CD1c-positive myeloid dendritic cell (primary cell): ENCODE measurements at regions not wholly inside any gene's neighbourhood (a gene's known extent, or its start where the extent isn't known, plus 50 kb on each side); places are given as distances from the start of the nearest gene placed in this dataset.
"Not testable (repeated sequence)": the region's sequence is repeated elsewhere in the genome, so short reads cannot be mapped to it uniquely, and the experiment has no call there.

ENCODE experiments used
- DNase-seq: peaks from one replicate; pipeline ENCODE4 v3.0.0-alpha.2; 2016; ENCODE audit errors: extremely low spot score

DNA sequence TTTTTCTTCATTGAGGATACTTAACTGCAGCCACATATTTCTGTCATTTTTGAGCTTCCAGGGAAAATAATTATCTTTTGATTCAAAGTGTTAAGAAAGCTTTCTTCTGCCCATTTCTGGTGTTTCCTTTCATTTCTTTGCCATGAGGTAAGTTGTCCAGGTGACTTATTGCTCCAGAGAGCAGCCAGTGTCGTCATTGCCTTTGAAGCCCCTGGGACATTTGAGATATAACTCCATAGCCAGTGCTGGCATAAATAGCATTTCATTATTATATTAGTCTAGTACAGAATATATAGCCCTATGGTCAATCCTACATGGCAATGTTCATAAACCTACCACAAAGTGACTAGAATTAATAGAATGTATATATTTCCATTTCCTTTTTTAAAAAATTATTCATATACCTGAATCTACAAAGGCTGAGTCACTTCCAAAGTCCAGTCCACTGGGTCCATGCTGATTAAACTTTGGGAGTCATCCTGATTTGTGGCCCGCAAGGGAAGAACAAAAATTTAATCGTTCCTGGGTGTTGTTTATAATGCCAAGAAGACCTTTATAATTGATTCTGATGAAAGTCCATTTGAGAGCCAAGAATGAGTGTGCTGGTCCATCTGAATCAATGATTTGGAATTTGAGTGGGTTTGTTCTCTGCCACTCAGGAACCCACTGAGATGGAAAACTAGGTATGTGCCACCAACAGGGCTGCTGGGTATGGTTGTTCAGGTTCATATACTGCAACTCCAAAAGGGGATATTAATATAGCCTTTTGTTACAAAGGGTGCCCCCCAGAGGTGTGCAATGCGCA, 221.8 kb upstream of the PLXNA2 start:
- no peak for DNase-seq

DNA sequence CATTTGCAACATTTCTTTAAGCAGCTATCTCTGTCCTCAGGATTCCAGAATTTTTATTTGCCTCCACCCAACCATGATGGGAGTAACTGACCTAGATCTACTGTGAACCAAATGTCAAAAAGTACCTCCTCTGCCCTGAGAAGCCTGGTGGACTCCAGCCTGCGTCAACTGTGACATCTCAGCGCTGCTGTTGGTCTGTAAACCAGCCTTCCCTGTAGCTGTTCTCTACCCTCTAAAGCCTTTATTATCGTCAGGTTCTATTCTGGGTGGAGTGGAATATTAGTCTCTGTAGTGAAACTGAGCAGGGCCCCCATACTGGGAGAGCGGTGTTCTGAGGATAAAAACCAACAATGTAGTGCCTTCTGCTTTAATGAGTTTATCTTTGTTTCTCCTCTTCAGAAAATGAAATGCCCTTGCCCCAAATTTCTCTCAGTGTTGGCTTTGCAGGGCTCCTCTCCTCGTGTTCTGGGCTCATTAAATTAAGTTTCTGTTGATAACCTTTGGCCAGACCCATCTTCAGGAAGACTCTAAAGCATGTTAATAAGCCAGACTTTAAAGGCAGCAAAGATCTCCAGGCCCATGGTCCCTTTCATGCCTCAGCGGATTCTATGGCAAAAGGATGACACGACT, 223.1 kb upstream of the PLXNA2 start:
- no peak for DNase-seq

DNA sequence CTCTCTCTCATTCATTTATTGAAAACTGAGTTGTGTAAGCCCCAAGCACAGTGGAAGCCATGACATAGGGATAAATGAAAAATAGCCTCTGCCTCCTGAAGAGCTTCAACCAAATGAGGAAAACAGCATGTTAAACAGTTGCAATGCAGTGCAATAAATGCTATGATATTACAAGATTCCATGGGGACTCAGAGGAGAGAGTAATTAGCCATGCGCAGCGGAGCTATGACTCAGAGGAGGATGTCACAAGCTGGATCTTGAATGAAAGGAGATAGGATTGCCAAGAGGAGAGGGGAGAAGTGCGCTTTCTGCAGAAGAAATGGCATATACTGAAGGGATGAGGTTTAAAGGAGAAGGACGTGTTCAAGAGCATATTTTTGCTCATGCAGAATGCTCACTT, 231.3 kb upstream of the PLXNA2 start:
- no peak for DNase-seq

DNA sequence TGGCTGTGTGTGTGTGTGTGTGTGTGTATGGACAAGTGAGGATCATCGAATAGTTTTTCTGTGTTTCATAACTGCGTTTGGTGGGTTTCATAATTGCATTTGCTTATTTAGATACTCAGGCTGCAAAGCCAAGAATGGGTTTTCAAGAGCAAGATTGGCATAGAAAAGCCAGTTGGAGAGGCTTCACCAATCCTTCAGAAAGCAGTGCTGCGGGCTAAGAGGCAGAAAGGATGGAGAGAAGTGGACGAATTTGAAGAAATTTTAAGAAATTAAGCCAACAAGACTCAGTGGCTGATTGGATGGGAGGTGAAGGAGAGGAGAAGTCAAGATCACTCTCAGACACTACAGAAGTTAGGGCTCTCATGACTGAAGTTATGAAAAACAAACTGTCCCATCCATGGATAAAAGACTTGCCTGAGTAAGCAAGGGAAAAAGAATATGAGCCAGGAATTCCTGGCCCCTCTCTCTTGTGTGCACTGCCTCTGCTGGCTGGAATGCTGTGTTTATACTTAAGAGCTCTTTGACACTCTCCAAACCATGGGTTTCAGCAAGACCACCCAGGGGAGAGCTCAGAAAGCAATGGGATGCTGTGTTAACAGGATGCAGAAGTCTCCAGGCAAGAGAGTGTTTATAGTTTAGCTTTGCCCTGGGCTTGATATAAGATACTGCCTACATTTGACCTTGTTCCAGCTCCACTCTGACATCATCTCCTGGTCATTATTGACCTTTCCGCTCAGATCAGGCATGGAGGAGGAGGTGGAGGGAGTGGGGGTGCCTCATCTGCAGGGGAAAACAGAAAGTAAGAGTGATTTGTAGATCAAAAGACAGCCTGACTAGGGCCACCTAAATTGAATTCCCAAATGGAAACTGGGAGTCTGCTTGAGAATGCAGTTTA, 232.0 kb upstream of the PLXNA2 start:
- DNase-seq, result no peak

DNA sequence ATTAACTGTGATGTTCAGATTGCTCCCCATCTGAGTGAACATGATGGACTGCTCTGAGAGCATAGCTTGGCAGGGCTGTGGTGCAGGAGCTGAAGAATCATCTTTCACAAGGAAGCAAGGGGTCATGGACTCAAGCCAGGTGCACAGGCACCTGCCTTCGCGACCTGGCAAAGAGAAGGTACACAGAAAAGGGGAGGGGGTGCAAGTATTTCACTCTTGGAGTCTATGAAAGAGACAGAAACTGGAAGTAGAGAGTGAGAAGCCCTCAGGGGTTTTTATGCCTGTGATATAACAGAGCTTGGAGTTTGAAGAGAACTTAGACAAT, 232.6 kb upstream of the PLXNA2 start:
- no peak for DNase-seq

DNA sequence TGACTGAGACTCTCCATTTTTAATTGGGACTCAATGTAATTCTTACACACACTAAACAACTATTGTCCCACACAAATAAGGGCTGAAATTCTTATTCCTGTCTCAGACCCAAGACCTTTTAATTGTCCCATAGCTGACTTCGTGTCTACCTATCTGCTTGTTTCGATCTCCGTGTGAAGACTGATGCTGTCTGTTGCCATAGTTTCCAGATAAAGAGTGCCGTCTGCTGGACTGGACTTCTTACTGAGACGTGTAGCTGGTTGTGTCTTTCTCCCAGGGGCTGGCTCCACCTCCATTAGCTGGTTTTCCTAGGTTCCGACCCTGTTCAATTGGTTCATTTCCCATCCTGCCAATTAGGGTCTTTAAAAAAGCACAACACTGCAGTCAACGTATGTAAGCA, 235.3 kb upstream of the PLXNA2 start:
- DNase-seq, result no peak

DNA sequence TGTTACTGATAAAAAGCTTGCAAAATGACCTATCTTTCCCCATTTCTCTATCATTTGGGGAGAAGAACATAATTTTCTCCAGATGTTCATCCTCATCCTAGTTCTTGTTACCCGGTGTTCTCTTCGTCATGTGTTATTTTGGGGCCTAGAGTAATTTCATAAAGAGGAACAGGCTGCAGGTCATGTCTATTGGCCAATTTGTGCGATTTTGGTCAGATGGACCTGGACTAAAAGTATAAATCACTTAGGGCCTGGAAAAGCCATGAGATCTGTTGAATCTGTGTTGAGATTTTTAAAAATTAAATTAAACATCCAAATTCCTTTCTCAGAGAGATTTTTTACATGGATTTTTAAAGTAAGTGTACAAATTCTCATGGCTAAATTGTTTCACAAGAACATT, 241.3 kb upstream of the PLXNA2 start:
- no peak for DNase-seq

DNA sequence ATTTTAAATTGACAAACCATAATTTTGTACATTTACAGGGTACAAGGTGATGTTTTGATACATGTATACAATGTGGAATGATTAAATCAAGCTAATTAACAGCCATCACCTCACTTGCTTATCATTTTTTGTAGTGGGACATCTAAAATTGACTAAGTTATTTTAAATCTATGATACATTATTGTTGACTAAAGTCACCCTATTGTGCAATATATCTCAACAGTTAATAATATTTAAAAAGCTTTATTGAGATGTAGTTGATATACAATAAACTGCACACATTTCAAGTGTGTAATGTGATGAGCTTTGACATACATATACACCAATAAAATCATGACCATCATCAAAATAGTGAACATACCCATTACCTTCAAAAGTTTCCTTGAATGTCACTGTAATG, 242.5 kb upstream of the PLXNA2 start:
- no peak for DNase-seq

DNA sequence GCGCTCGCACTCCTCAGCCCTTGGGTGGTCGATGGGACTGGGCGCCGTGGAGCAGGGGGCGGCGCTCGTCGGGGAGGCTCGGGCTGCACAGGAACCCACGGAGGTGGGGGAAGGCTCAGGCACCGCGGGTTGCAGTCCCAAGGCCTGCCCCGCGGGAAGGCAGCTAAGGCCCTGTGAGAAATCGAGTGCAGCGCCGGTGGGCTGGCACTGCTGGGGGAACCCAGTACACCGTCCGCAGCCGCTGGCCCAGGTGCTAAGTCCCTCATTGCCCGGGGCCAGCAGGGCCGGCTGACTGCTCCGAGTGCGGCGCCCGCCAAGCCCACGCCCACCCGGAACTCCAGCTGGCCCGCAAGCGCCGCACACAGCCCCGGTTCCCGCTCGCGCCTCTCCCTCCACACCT, 244.2 kb upstream of the PLXNA2 start:
- not testable (repeated sequence) for DNase-seq

DNA sequence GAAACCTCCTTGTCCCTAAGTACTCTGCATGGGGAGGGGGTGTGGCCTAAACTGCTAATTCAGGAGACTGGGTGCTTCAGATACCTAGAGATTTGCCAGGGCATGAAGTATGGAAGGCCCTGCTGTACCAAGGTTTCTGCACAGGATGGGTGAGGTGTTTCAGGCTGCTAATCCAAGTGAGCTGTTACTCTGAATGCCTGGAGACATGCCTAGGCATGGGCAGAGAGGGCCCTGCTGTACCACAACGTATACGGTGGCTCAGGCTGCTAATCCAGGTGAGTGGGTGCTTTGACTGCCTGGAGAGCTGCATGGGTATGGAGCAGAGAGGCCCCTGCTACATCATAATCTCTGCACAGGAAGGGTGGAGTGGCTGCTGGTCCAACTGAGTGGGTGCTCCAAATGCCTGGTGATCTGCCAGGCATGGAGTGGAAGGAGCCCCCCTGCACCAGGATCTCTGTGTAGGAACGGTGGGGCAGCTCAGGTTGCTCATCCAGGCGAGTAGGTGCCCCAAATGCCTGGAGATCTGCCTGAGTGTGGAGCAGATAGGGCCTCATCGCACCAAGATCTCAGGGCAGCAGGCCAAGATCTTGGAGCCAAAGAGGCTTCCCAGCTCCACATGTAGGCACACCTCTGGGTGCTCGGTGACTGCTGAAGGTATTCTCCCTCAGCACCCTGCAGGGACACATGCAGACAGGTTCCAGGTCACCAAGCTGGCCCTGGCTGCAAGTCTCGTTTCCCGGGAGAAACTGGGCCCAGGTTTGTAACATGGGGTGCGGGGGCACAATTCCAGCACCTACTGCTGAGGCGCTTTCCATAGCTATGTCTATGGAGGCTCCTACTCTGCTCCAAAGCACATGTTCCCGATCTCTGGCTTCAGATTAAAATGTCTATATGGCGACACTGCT, 252.5 kb upstream of the PLXNA2 start:
- DNase-seq, result no peak

DNA sequence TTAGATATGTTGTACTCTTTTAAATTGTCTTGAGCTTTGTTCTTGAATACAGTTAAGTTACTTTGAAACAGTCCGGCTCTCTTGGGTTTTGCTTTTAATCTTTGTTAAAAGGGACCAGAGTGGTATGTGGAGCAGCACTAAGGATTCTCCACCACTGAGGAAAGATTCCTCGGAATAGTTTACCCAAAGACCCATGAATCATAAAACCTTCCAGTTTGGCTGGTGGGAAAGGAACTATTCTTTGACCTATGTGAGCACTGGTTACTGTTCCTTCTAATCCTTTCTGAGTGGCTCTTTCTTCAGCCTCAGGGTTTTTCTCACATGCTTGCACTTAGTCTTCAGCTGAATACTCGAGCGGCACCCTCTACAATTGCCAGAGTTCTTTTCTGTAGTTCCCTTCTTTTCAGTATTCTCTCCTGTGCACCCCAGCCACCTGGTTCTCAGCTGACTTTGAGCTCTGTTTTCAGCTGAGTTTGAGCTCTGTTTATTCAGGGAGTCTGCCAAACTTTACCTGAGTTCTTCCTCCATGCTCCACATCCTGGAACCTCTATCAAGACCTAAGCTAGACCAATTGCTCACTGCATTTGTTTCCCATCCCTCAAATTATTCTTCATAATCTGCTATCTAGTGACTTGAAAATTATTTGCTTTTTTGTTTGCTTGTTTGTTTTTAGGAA, 253.8 kb upstream of the PLXNA2 start:
- DNase-seq, result no peak

DNA sequence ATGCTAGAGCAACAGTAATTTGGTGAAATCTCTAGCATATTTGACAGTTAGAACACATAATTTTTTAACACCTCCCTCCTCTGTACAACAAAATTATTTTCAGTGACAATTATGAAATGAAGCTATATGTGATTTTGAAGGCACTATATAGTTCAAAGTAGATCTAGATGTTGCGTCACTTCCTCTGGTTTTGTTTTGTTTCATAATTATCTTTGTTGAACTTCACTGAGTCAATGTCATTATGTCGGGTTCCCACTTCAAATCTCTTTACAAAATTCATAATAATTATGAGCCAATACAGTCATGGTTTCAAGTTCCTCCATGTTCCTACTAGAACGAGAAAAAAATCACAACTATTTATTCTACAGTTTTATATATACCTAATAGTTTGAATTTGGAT, 254.8 kb upstream of the PLXNA2 start:
- DNase-seq, result peak; percentile 53

DNA sequence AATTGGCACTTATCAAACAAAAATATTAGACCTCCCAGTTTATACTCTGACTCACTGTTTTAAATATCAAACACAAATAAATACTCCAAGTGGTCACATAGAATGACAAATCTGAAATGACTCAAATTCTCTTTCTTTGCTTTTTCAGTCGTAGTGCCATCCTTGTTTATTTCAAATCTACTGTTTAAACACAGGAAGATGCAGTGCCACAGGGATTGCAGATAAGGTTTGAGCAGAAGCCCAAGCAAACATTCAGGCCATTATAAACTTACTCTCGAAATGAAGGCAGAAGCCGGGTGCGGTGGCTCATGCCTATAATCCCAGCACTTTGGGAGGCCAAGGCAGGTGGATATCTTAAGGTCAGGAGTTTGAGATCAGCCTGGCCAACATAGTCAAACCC, 255.4 kb upstream of the PLXNA2 start:
- no peak for DNase-seq

DNA sequence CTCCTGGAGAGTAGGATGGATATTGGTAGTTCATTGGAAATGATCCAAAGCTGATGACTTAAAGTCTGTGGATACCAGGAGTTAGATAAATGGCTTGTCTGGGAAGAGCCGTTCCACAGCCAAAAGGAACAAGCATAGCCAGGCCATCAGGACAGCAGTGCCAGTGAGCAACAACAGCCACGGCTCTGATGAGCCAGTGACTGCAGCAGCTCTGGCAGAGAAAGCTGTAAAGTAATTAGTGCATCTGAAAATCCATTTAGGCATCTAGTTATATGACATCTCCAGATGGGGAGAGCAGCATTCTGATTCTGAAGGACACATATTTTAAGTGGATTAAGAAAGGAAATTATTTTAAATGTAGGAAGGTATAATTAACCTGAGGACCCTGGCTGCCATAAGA, 256.2 kb upstream of the PLXNA2 start:
- DNase-seq, result no peak

DNA sequence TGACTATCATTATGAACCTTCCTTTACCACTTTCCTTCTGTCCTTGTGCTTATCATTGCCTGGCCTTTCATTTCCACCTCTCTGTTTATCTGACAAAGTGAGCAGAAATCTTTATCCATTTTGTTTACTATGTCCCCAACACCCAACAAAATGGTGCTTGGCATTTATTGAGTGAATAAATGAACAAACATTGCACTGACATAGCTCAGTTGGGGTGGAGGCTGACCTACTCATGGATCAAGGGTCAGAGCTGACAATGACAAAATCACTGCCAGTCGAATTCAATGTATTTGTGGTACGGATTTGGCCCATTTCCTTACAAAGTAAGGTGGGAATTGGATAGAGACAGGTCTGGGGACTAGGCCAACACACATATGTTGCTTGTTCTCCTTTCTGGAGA, 257.4 kb upstream of the PLXNA2 start:
- no peak for DNase-seq

DNA sequence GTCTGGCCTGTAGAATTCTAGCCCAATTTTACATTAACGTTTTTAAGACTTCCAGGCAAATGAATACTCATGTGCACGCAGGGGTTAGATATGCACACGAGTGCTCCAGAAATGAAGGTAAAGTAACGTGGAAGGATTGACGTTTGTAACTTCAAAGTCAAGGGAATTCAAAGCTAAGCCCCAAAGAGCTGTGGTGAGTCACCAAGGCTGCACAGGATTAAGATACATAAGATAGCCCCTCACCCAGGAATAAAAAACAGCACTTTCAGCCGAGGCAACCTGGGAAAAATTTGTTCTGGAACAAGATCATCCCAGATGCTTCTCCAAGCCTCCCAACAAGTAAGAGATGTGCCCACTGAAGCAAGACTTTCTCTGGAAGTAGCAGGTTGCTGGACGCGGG, 259.6 kb upstream of the PLXNA2 start:
- DNase-seq, result no peak

DNA sequence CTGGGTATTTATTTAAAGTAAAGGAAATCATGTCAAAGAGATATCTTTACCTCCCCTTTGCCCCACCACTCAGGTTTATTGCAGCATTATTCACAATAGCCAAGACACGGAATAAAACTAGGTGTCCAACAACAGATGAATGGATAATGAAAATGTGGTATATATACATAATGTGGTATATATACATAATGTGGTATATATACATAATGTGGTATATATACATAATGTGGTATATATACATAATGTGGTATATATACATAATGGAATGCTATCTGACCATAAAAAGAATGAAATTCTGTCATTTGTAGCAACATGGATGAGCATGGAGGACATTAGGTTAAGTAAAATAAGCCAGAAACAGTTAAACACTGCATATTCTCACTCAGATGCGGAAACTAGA, 262.6 kb upstream of the PLXNA2 start:
- no peak for DNase-seq

DNA sequence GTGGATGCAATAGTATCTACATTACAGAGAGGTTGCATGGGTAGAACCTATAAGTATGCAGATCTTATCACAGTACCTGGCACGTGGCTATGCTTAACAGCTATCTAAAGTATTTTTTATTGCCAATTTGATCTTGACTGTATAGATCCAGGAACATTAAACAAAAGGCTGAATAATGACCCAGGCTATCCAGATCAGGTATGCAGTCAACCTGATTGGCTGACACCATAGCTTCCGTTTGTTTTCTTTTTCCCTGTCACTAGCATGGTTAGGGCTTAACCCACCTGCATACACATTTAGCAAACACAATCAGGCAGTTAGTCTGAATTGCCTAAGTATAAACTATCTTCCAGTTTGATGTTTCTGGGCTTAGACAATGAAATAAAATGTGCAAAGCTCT, 264.9 kb upstream of the PLXNA2 start:
- DNase-seq, result no peak

DNA sequence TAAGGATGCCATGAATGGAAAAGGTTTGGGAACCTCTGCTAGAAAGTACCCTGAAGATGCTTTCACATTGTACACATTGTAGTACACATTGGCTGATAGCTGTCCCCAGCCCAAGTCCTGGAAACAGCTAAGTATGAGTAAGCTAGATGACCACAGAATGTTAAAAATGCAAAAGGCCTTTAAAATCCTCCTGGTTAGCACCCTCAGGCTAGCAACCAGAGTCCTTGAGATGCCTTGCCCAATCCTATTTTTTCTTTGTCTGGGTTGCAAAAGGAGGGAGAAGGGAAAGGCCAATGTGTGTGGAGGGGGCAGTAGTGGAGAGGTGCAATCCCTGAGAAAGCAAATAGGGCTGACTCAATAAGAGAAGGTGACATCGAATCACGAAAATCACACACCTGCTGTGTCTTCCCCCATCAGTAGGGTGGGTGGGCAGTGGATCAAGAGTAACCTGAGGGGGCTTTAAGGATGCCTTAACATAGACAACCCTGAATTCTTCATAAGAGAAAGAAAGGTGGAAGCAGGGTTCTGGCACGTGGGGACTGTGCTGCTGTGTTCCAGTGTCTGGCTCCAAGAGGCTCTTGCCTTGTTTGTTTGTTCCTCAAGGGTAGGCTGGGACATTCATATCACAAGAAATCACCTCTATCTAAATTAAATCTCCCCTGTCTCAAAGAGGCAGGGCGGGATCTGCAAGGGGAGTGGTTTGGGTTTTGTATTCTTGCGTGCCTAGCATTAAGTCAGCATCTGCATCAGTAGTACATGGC, 266.2 kb upstream of the PLXNA2 start:
- DNase-seq, result no peak

DNA sequence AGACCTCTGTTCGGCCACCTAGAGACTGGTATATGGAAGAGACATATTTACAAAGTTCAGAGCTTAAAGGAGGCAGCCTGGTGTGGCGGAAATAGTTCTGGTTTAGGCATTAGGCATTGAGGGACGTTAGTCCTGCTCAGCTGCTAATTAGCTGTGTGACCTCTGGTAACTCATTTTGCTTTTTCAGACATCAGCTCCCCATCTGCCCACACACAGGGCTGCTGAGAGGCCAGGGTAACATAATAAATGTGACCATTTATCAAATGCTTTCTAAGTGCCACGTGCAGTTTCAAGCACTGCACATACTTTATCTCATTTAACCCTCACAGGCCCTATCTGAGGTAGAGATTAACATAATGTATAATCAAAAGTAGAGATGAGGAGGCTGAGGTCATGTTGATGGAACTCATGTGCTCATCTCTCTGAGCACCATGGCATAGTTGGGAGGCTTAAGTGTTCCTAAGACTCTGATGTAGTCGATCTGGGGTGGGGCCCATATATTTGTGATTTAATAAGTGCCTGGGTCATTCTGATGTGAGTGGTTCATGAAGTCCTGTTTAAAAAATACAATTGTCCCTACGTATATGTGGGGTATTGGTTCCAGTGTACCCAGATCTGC, 267.2 kb upstream of the PLXNA2 start:
- DNase-seq, result no peak
